ENCODE measurements at regions not wholly inside any gene's neighbourhood (a gene's known extent, or its start where the extent isn't known, plus 50 kb on each side); places are given as distances from the start of the nearest gene placed in this dataset.

GRCh38 chr5:23084815-23085214 lies 231.7 kb upstream of the CDH12 start:
- DNase-seq (ENCODE audit: low spot score), result no peak

- DNase-seq (ENCODE audit: low spot score), result no peak
Measured at GRCh38 chr5:23072179-23072578, 219.0 kb upstream of the CDH12 start.

GRCh38 chr5:23071682-23072081 lies 218.5 kb upstream of the CDH12 start:
- DNase-seq (ENCODE audit: low spot score), result no peak

- DNase-seq (ENCODE audit: low spot score), result no peak
Measured at GRCh38 chr5:23064710-23065109, 211.6 kb upstream of the CDH12 start.

- no peak for DNase-seq (ENCODE audit: low spot score)
Measured at GRCh38 chr5:23053846-23054245, 200.7 kb upstream of the CDH12 start.

- no peak for DNase-seq (ENCODE audit: low spot score)
Measured at GRCh38 chr5:23042226-23042625, 189.1 kb upstream of the CDH12 start.

- DNase-seq (ENCODE audit: low spot score), result no peak
Measured at GRCh38 chr5:23035555-23036090, 182.5 kb upstream of the CDH12 start.

GRCh38 chr5:23033864-23034263 lies 180.7 kb upstream of the CDH12 start:
- no peak for DNase-seq (ENCODE audit: low spot score)

GRCh38 chr5:23029290-23029689 lies 176.1 kb upstream of the CDH12 start:
- DNase-seq (ENCODE audit: low spot score), result no peak

GRCh38 chr5:23028445-23029021 lies 175.4 kb upstream of the CDH12 start:
- no peak for DNase-seq (ENCODE audit: low spot score)

- no peak for DNase-seq (ENCODE audit: low spot score)
Measured at GRCh38 chr5:23027830-23028229, 174.7 kb upstream of the CDH12 start.

GRCh38 chr5:23027331-23027730 lies 174.2 kb upstream of the CDH12 start:
- DNase-seq (ENCODE audit: low spot score), result no peak

GRCh38 chr5:23026252-23027170 lies 173.4 kb upstream of the CDH12 start:
- no peak for DNase-seq (ENCODE audit: low spot score)

- DNase-seq (ENCODE audit: low spot score), result no peak
Measured at GRCh38 chr5:23025629-23026233, 172.6 kb upstream of the CDH12 start.

- DNase-seq (ENCODE audit: low spot score), result no peak
Measured at GRCh38 chr5:23024470-23024869, 171.3 kb upstream of the CDH12 start.

GRCh38 chr5:23014825-23015224 lies 161.7 kb upstream of the CDH12 start:
- DNase-seq (ENCODE audit: low spot score), result no peak

- DNase-seq (ENCODE audit: low spot score), result no peak
Measured at GRCh38 chr5:23014266-23014665, 161.1 kb upstream of the CDH12 start.

GRCh38 chr5:23013395-23013998 lies 160.4 kb upstream of the CDH12 start:
- no peak for DNase-seq (ENCODE audit: low spot score)

GRCh38 chr5:23012842-23013241 lies 159.7 kb upstream of the CDH12 start:
- DNase-seq (ENCODE audit: low spot score), result no peak

- no peak for DNase-seq (ENCODE audit: low spot score)
Measured at GRCh38 chr5:23007762-23008161, 154.6 kb upstream of the CDH12 start.

GRCh38 chr5:23007236-23007635 lies 154.1 kb upstream of the CDH12 start:
- no peak for DNase-seq (ENCODE audit: low spot score)

- DNase-seq (ENCODE audit: low spot score), result no peak
Measured at GRCh38 chr5:23001120-23001519, 148.0 kb upstream of the CDH12 start.

- no peak for DNase-seq (ENCODE audit: low spot score)
Measured at GRCh38 chr5:22998774-22999173, 145.6 kb upstream of the CDH12 start.
